Pancreas (tissue), 10 donors: ENCODE measurements at regions not wholly inside any gene's neighbourhood (a gene's known extent, or its start where the extent isn't known, plus 50 kb on each side); places are given as distances from the start of the nearest gene placed in this dataset.
A peak's percentile ranks its signal among the peaks of the same experiment; 100 is the strongest.

Experiments
- ATAC-seq, 4 donors: fragments of 200-7000 bp; cut with Tn5 transposase; one replicate each; pipeline versions ENCODE4 v1.8.0 to v1.9.1; 2020; ENCODE audit warnings: mild to moderate bottlenecking in 4 of 4, moderate library complexity in 4 of 4
- DNase-seq, 6 donors: peaks; one replicate each; pipeline ENCODE4 v3.0.0-alpha.2; 2020
- FAIRE-seq: peaks from 2 replicates; lab custom pipeline; 2012; peaks lifted over from hg19 to GRCh38; lab: Jason Lieb, UNC
- H3K27ac ChIP-seq, 4 donors: fragments of 200-600 bp; sonication (generic); 1 replicate in 3 of 4; 2 replicates in 1 of 4; pipeline versions ENCODE4 v1.5.0 to v1.8.0; 2020
- H3K27me3 ChIP-seq, 4 donors: fragments of 200-600 bp; one replicate each; pipeline ENCODE4 v1.8.0; 2021
- H3K36me3 ChIP-seq, 3 donors: fragments of 200-600 bp; sonication (generic) in 1 of 3; one replicate each; pipeline versions ENCODE4 v1.5.0 to v1.8.0; 2020 to 2021
- H3K4me1 ChIP-seq, 3 donors: fragments of 200-600 bp; one replicate each; pipeline ENCODE4 v1.8.0; 2021
- H3K4me3 ChIP-seq, 4 donors: fragments of 200-600 bp; sonication (generic) in 2 of 4; one replicate each; pipeline versions ENCODE4 v1.5.0 to v1.8.0; 2020 to 2021
- H3K9me3 ChIP-seq, 4 donors: fragments of 200-600 bp; one replicate each; pipeline ENCODE4 v1.8.0; 2021
- WGBS, 2 donors: extraction: QIAGEN DNeasy Blood & Tissue Kit; methylation state at CpG; one replicate each; pipeline ENCODE4 v1.1.7; 2013; 5-methylcytosine and 5-hydroxymethylcytosine counted together
- intact Hi-C, 3 donors: fragments of 100-400 bp; cut with DNase I; formaldehyde crosslinking; loops; one replicate each; pipeline versions ENCODE4 v1.11.1 to v1.14.2; 2022
- TF ChIP-seq, protein P1 (sequence below), 4 donors: fragments of 200-600 bp; sonication (generic) in 3 of 4; IDR thresholded peaks; one replicate each; pipeline versions ENCODE4 v1.5.0 to v1.8.0; 2021; ENCODE audit warnings: antibody characterized with exemption in 4 of 4
- donor health status: healthy with polysubstance abuse.
- donor health status: DM: no; HTN: no; CAD: no; lungs with moderate emphysema.
- donor health status: DM: no; HTN: no; CAD: no.
- donor health status: control.
- donor health status: control.
- donor health status: Bipolar disorder and iron deficiency.
- donor health status: DM: yes; HTN: yes; CAD: no.
- donor health status: DM: no; HTN: no; CAD: no.
- donor health status: DM: no; HTN: no; CAD: no.
- donor health status: DM: yes; HTN: yes; CAD: no.

- no peaks in the 10 kb centered on the region for H3K36me3 ChIP-seq
- TF ChIP-seq, protein P1, sequence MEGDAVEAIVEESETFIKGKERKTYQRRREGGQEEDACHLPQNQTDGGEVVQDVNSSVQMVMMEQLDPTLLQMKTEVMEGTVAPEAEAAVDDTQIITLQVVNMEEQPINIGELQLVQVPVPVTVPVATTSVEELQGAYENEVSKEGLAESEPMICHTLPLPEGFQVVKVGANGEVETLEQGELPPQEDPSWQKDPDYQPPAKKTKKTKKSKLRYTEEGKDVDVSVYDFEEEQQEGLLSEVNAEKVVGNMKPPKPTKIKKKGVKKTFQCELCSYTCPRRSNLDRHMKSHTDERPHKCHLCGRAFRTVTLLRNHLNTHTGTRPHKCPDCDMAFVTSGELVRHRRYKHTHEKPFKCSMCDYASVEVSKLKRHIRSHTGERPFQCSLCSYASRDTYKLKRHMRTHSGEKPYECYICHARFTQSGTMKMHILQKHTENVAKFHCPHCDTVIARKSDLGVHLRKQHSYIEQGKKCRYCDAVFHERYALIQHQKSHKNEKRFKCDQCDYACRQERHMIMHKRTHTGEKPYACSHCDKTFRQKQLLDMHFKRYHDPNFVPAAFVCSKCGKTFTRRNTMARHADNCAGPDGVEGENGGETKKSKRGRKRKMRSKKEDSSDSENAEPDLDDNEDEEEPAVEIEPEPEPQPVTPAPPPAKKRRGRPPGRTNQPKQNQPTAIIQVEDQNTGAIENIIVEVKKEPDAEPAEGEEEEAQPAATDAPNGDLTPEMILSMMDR (IDR thresholded peaks at IDR 0.05) = no peak
- ATAC-seq = no peak
- WGBS, 2 donors = 73 to 74% methylated on average over 1 of the region's 1 CpG
- H3K27me3 ChIP-seq = no peaks in the 10 kb centered on the region
- H3K4me1 ChIP-seq = no peaks in the 10 kb centered on the region
- DNase-seq = no peak
- FAIRE-seq = no peak
- no peak overlapping the region for H3K27ac ChIP-seq
- no peak overlapping the region for H3K4me3 ChIP-seq
- intact Hi-C loops = no loop called here
- H3K9me3 ChIP-seq = no peaks in the 10 kb centered on the region
Observed at GRCh38 chr3:116767726-116768125, 58.1 kb downstream of the TUSC7 start.

DNA sequence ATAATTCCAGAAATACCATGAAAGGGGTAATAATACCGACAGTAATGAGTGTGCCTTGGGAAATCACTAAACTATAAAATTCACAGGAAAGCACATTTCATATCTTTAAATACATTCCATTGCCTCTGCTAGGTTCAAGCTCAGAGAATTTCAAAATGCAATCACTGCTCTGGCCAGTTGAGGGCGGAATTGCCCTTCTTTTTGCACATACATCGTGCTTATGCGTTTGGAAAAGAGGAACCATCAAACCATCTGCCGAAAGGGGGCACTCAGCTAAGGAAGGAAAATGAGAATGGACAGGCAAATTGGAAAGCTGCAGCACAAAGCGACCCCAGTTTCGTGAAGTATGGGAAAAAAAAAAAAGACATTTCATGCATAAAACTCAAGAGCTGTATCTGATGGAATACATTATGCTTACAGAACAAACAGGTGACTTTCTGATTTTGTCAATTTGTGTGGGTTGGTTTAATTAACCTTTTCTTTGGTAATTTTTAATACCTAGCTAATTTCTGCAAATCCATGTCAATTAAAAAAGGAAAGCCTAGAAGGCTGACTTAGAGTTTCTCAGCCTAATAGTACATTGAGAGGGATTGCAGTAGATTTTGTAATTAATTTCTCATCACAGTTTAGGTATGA lies 61.4 kb downstream of the TUSC7 start:
- Histone ChIP-seq H3K27ac (no peak overlapping the region), H3K36me3 (no peaks in the 10 kb centered on the region), H3K4me1 (no peaks in the 10 kb centered on the region), H3K4me3 (no peak overlapping the region), H3K27me3 (no peaks in the 10 kb centered on the region), H3K9me3 (no peaks in the 10 kb centered on the region)
- WGBS, 2 donors = 1 to 2% methylated on average over 7 of the region's 7 CpGs
- DNase-seq (peak in 5 of 6 donors; percentile 32 to 74 (median 49)), ATAC-seq (peak; percentile 76 to 99 (median 94)), FAIRE-seq (peak; percentile 76)
- TF ChIP-seq, protein P1 (IDR thresholded peaks at IDR 0.05) = peak in 3 of 4 donors; percentile 56 to 85 (median 64)
- intact Hi-C loops = no loop called here

- FAIRE-seq (no peak), ATAC-seq (no peak)
- intact Hi-C loops = no loop called here
Observed at GRCh38 chr3:116776880-116777785, 67.6 kb downstream of the TUSC7 start.

GRCh38 chr3:116785226-116785625 lies 75.6 kb downstream of the TUSC7 start:
- TF ChIP-seq, protein P1 (IDR thresholded peaks at IDR 0.05) = no peak
- Histone ChIP-seq H3K36me3 (no peaks in the 10 kb centered on the region), H3K4me3 (no peak overlapping the region), H3K27me3 (no peaks in the 10 kb centered on the region), H3K4me1 (no peaks in the 10 kb centered on the region), H3K9me3 (no peaks in the 10 kb centered on the region), H3K27ac (no peak overlapping the region)
- 81 to 86% methylated on average over 3 of the region's 3 CpGs for WGBS, 2 donors
- FAIRE-seq (no peak), DNase-seq (no peak), ATAC-seq (no peak)
- intact Hi-C loops = no loop called here

More at GRCh38 chr3:116776880-116777785, 67.6 kb downstream of the TUSC7 start:
- no peaks in the 10 kb centered on the region for H3K27me3 ChIP-seq
- DNase-seq = no peak
- H3K9me3 ChIP-seq = no peaks in the 10 kb centered on the region
- no peaks in the 10 kb centered on the region for H3K4me1 ChIP-seq
- no peak overlapping the region for H3K27ac ChIP-seq
- no peaks in the 10 kb centered on the region for H3K36me3 ChIP-seq
- no peak overlapping the region for H3K4me3 ChIP-seq
- 79 to 80% methylated on average over 10 of the region's 10 CpGs for WGBS, 2 donors
- TF ChIP-seq, protein P1 (IDR thresholded peaks at IDR 0.05) = no peak
